ENCODE measurements at regions not wholly inside any gene's neighbourhood (a gene's known extent, or its start where the extent isn't known, plus 50 kb on each side); places are given as distances from the start of the nearest gene placed in this dataset.

GRCh38 chr2:228846161-228846560 is 424.9 kb downstream of the PID1 start:
- H3K4me1 ChIP-seq (ENCODE audit: insufficient read depth, low read length, severe bottlenecking), result no peaks in the 10 kb centered on the region
- H3K4me3 ChIP-seq (ENCODE audit: low read depth, low read length, poor library complexity, severe bottlenecking), result no peak overlapping the region
- H3K27ac ChIP-seq (ENCODE audit: low read depth, low read length, poor library complexity, severe bottlenecking), result no peak overlapping the region
- no peaks in the 10 kb centered on the region for H3K79me2 ChIP-seq (ENCODE audit: insufficient read depth, low read length)
- no peaks in the 10 kb centered on the region for H3K27me3 ChIP-seq (ENCODE audit: insufficient read depth, low read length)
- TF ChIP-seq EZH2 (IDR thresholded peaks at IDR 0.05; ENCODE audit: borderline replicate concordance, low read length) (no peak), CTCF (IDR thresholded peaks at IDR 0.05; ENCODE audit: low read length) (no peak)
- H4K20me1 ChIP-seq (ENCODE audit: insufficient read depth, low read length), result no peaks in the 10 kb centered on the region
- no peaks in the 10 kb centered on the region for H3F3A ChIP-seq (ENCODE audit: insufficient read depth, low read length)
- H3K36me3 ChIP-seq (ENCODE audit: insufficient read depth, low read length), result no peaks in the 10 kb centered on the region
- no peak overlapping the region for H3K4me2 ChIP-seq (ENCODE audit: low read length)
- no peaks in the 10 kb centered on the region for H3K9me2 ChIP-seq (ENCODE audit: low read depth, low read length)
- H3K9ac ChIP-seq (ENCODE audit: low read length), result no peak overlapping the region
- H2AFZ ChIP-seq (ENCODE audit: low read length), result no peak overlapping the region
- H3K9me3 ChIP-seq (ENCODE audit: low read length), result no peaks in the 10 kb centered on the region

GRCh38 chr2:228845162-228845925 is 425.7 kb downstream of the PID1 start:
- no peaks in the 10 kb centered on the region for H3F3A ChIP-seq (ENCODE audit: insufficient read depth, low read length)
- H3K4me2 ChIP-seq (ENCODE audit: low read length), result no peak overlapping the region
- no peaks in the 10 kb centered on the region for H3K4me1 ChIP-seq (ENCODE audit: insufficient read depth, low read length, severe bottlenecking)
- no peak overlapping the region for H3K9ac ChIP-seq (ENCODE audit: low read length)
- no peak overlapping the region for H3K27ac ChIP-seq (ENCODE audit: low read depth, low read length, poor library complexity, severe bottlenecking)
- no peaks in the 10 kb centered on the region for H3K9me3 ChIP-seq (ENCODE audit: low read length)
- H3K27me3 ChIP-seq (ENCODE audit: insufficient read depth, low read length), result no peaks in the 10 kb centered on the region
- TF ChIP-seq CTCF (IDR thresholded peaks at IDR 0.05; ENCODE audit: low read length) (no peak), EZH2 (IDR thresholded peaks at IDR 0.05; ENCODE audit: borderline replicate concordance, low read length) (no peak)
- no peaks in the 10 kb centered on the region for H3K36me3 ChIP-seq (ENCODE audit: insufficient read depth, low read length)
- no peaks in the 10 kb centered on the region for H4K20me1 ChIP-seq (ENCODE audit: insufficient read depth, low read length)
- H2AFZ ChIP-seq (ENCODE audit: low read length), result no peak overlapping the region
- H3K4me3 ChIP-seq (ENCODE audit: low read depth, low read length, poor library complexity, severe bottlenecking), result no peak overlapping the region
- H3K9me2 ChIP-seq (ENCODE audit: low read depth, low read length), result no peaks in the 10 kb centered on the region
- no peaks in the 10 kb centered on the region for H3K79me2 ChIP-seq (ENCODE audit: insufficient read depth, low read length)

- H3K9ac ChIP-seq (ENCODE audit: low read length), result no peak overlapping the region
- TF ChIP-seq CTCF (IDR thresholded peaks at IDR 0.05; ENCODE audit: low read length) (no peak), EZH2 (IDR thresholded peaks at IDR 0.05; ENCODE audit: borderline replicate concordance, low read length) (no peak)
- no peak overlapping the region for H3K4me3 ChIP-seq (ENCODE audit: low read depth, low read length, poor library complexity, severe bottlenecking)
Observed at GRCh38 chr2:228841877-228842276, 429.2 kb downstream of the PID1 start.

More at GRCh38 chr2:228841877-228842276, 429.2 kb downstream of the PID1 start:
- no peaks in the 10 kb centered on the region for H3K9me3 ChIP-seq (ENCODE audit: low read length)
- H3K79me2 ChIP-seq (ENCODE audit: insufficient read depth, low read length), result no peaks in the 10 kb centered on the region
- H2AFZ ChIP-seq (ENCODE audit: low read length), result no peak overlapping the region
- H3K27me3 ChIP-seq (ENCODE audit: insufficient read depth, low read length), result no peaks in the 10 kb centered on the region
- no peak overlapping the region for H3K4me2 ChIP-seq (ENCODE audit: low read length)
- H3K27ac ChIP-seq (ENCODE audit: low read depth, low read length, poor library complexity, severe bottlenecking), result no peak overlapping the region
- no peaks in the 10 kb centered on the region for H4K20me1 ChIP-seq (ENCODE audit: insufficient read depth, low read length)
- no peaks in the 10 kb centered on the region for H3K36me3 ChIP-seq (ENCODE audit: insufficient read depth, low read length)
- no peaks in the 10 kb centered on the region for H3F3A ChIP-seq (ENCODE audit: insufficient read depth, low read length)
- H3K4me1 ChIP-seq (ENCODE audit: insufficient read depth, low read length, severe bottlenecking), result no peaks in the 10 kb centered on the region
- H3K9me2 ChIP-seq (ENCODE audit: low read depth, low read length), result no peaks in the 10 kb centered on the region
